ENCODE measurements at regions not wholly inside any gene's neighbourhood (a gene's known extent, or its start where the extent isn't known, plus 50 kb on each side); places are given as distances from the start of the nearest gene placed in this dataset.

GRCh38 chr12:25689996-25690501, 137.0 kb upstream of the LMNTD1 start:
- TF ChIP-seq CTCF (IDR thresholded peaks at IDR 0.05; ENCODE audit: poor library complexity, severe bottlenecking): no peak
- no peak for TF ChIP-seq SMC3 (conservative IDR thresholded peaks at IDR 0.05; ENCODE audit: poor library complexity)
- TF ChIP-seq EZH2 (IDR thresholded peaks at IDR 0.05; ENCODE audit: borderline replicate concordance, insufficient read depth, low read length, poor library complexity, severe bottlenecking): no peak

Measured in neural cell (in vitro differentiated cells).